Hematopoietic multipotent progenitor cell treated with erythropoietin and hydrocortisone succinate and interleukin-3 and kit ligand, for 17 days (in vitro differentiated cells): ENCODE measurements at regions not wholly inside any gene's neighbourhood (a gene's known extent, or its start where the extent isn't known, plus 50 kb on each side); places are given as distances from the start of the nearest gene placed in this dataset.

Experiments used
- DNase-seq: peaks from one replicate; pipeline ENCODE4 v3.0.0-alpha.2; 2015; ENCODE audit warnings: low spot score

- no peak for DNase-seq
Observed at GRCh38 chr1:195065437-195065836, 1542.8 kb downstream of the KCNT2 start.

GRCh38 chr1:195064358-195064757 is 1543.9 kb downstream of the KCNT2 start:
- DNase-seq: no peak

GRCh38 chr1:195054217-195054687 is 1554.0 kb downstream of the KCNT2 start:
- DNase-seq: no peak

- DNase-seq: no peak
Observed at GRCh38 chr1:195053478-195053877, 1554.8 kb downstream of the KCNT2 start.

GRCh38 chr1:195047772-195048171 is 1560.5 kb downstream of the KCNT2 start:
- no peak for DNase-seq

GRCh38 chr1:195045072-195045471 is 1563.2 kb downstream of the KCNT2 start:
- no peak for DNase-seq

GRCh38 chr1:195030793-195031192 is 1577.4 kb downstream of the KCNT2 start:
- no peak for DNase-seq

- DNase-seq: no peak
Observed at GRCh38 chr1:195026792-195027191, 1581.4 kb downstream of the KCNT2 start.

GRCh38 chr1:195019385-195019784 is 1588.9 kb downstream of the KCNT2 start:
- DNase-seq: no peak

- no peak for DNase-seq
Observed at GRCh38 chr1:195012995-195013394, 1595.2 kb downstream of the KCNT2 start.

GRCh38 chr1:195005338-195005737 is 1602.9 kb downstream of the KCNT2 start:
- no peak for DNase-seq

- no peak for DNase-seq
Observed at GRCh38 chr1:194990483-194990882, 1617.8 kb downstream of the KCNT2 start.

- DNase-seq: no peak
Observed at GRCh38 chr1:194975913-194976312, 1632.3 kb downstream of the KCNT2 start.

GRCh38 chr1:194968916-194969315 is 1639.3 kb downstream of the KCNT2 start:
- DNase-seq: no peak

GRCh38 chr1:194959795-194960194 is 1648.4 kb downstream of the KCNT2 start:
- no peak for DNase-seq

GRCh38 chr1:194952171-194952570 is 1656.1 kb downstream of the KCNT2 start:
- DNase-seq: no peak

GRCh38 chr1:194950584-194950983 is 1657.7 kb downstream of the KCNT2 start:
- no peak for DNase-seq

GRCh38 chr1:194940336-194941030 is 1667.8 kb downstream of the KCNT2 start:
- DNase-seq: no peak

GRCh38 chr1:194935864-194936263 is 1672.4 kb downstream of the KCNT2 start:
- no peak for DNase-seq

GRCh38 chr1:194931166-194931565 is 1677.1 kb downstream of the KCNT2 start:
- DNase-seq: no peak

GRCh38 chr1:194930132-194930531 is 1678.1 kb downstream of the KCNT2 start:
- DNase-seq: no peak

- no peak for DNase-seq
Observed at GRCh38 chr1:194929357-194929756, 1678.9 kb downstream of the KCNT2 start.

- no peak for DNase-seq
Observed at GRCh38 chr1:194919146-194919545, 1689.1 kb downstream of the KCNT2 start.

GRCh38 chr1:194917769-194918168 is 1690.5 kb downstream of the KCNT2 start:
- no peak for DNase-seq
